Sigmoid colon (tissue), 6 donors: ENCODE measurements at regions not wholly inside any gene's neighbourhood (a gene's known extent, or its start where the extent isn't known, plus 50 kb on each side); places are given as distances from the start of the nearest gene placed in this dataset.

ENCODE experiments used
- DNase-seq: peaks from one replicate; pipeline ENCODE4 v3.0.0-alpha.2; 2019
- H3K27ac ChIP-seq, 4 donors: fragments of 200-600 bp; sonication (generic); one replicate each; pipeline ENCODE4 v1.5.1; 2016 to 2019; ENCODE audit warnings: mild to moderate bottlenecking in 1 of 4
- H3K27me3 ChIP-seq, 3 donors: fragments of 200-600 bp; sonication (generic); one replicate each; pipeline ENCODE4 v1.5.1; 2019; ENCODE audit warnings: mild to moderate bottlenecking in 1 of 3
- H3K36me3 ChIP-seq, 4 donors: fragments of 200-600 bp; sonication (generic); one replicate each; pipeline ENCODE4 v1.5.1; 2016 to 2019
- H3K4me1 ChIP-seq, 4 donors: fragments of 200-600 bp; sonication (generic); one replicate each; pipeline ENCODE4 v1.5.1; 2017 to 2019
- H3K4me3 ChIP-seq, 4 donors: fragments of 200-600 bp; sonication (generic); one replicate each; pipeline ENCODE4 v1.5.1; 2017 to 2019; ENCODE audit warnings: mild to moderate bottlenecking in 2 of 4, moderate library complexity in 1 of 4
- H3K9me3 ChIP-seq, 4 donors: fragments of 200-600 bp in 3 of 4; sonication (generic) in 3 of 4; one replicate each; pipeline versions ENCODE4 v1.5.1 to v1.6.1; 2013 to 2019
- EP300 ChIP-seq, 4 donors: sonication (generic); formaldehyde crosslinking; IDR thresholded peaks; one replicate each; pipeline ENCODE4 v1.6.1; 2017; ENCODE audit warnings: antibody characterized with exemption in 4 of 4
- POLR2A ChIP-seq, 2 donors: fragments of 450-650 bp; IDR thresholded peaks; one replicate each; pipeline ENCODE4 v1.6.1; 2016; ENCODE audit warnings: antibody characterized with exemption in 2 of 2, mild to moderate bottlenecking in 2 of 2, moderate library complexity in 2 of 2
- POLR2AphosphoS5 ChIP-seq, 4 donors: sonication (generic); formaldehyde crosslinking; IDR thresholded peaks; one replicate each; pipeline ENCODE4 v1.6.1; 2017; ENCODE audit warnings: antibody characterized with exemption in 4 of 4
- WGBS, 2 donors: extraction: QIAGEN DNeasy Blood & Tissue Kit; methylation state at CpG; one replicate each; pipeline ENCODE4 v1.1.7; 2013; 5-methylcytosine and 5-hydroxymethylcytosine counted together
- intact Hi-C: fragments of 100-400 bp; cut with DNase I; formaldehyde crosslinking; loops from one replicate; pipeline ENCODE4 v1.15.1; 2023
- TF ChIP-seq, protein P1 (sequence below), 4 experiments: fragments of 450-650 bp in 3 of 4; fragments of 200-600 bp in 1 of 4; IDR thresholded peaks; one replicate each; pipeline ENCODE4 v1.5.1; 2016 to 2019; ENCODE audit warnings: antibody characterized with exemption in 4 of 4, mild to moderate bottlenecking in 3 of 4, moderate library complexity in 2 of 4
- donor health status: healthy with polysubstance abuse.
- donor health status: healthy.

DNA sequence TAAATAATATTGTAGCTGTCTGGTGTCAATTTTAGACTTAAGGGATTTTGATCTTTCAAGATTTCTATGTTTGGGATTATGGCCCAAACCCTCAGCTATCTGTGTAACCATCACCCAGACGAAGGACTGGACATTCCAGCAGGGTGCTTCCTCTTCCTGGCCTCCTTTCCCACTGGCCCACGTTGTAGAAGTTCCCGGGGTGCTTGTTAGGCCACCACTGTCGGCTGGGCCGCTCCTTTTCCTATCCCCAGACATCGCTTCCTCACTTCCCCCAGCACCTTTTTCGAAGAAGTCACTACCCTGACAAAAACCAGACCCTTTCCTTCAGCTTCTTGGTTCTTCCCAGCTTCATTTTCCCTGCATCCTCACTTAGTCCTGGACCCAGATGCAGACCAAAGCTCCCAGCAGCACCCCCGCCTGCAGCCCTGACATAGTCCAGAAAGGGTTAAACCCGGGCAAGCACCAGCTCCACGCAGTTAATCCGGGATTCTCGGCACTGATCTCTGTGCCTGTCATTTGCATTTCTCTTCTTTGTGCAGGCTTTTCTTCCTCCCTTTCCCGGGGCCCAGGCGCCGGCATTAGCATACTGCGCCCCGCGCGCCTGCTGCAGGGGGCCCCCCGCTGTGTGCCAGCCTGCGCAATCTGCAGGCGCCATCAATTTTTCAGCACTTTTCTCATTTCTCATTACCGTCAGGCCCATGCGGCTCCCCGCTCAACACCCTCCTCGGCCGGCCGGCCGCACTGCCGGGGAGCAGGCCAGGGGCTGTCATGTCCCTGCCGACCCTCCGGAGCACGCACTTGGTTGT lies 90.6 kb downstream of the ZNF621 start:
- Histone ChIP-seq H3K36me3 (no peaks in the 10 kb centered on the region), H3K9me3 (no peaks in the 10 kb centered on the region), H3K27me3 (peaks cover 0 to 20% (median 0%) of the 10 kb centered on the region in 3 donors), H3K4me3 (peak overlapping the region in 3 of 4 donors; percentile 5 to 29 (median 27)), H3K4me1 (peaks cover 0 to 9% (median 8%) of the 10 kb centered on the region in 4 donors), H3K27ac (no peak overlapping the region)
- 24 to 58% methylated on average over 33 of the region's 33 CpGs for WGBS, 2 donors
- TF ChIP-seq POLR2A (IDR thresholded peaks at IDR 0.05): no peak
- no peak for TF ChIP-seq POLR2AphosphoS5 (IDR thresholded peaks at IDR 0.05)
- TF ChIP-seq, protein P1, sequence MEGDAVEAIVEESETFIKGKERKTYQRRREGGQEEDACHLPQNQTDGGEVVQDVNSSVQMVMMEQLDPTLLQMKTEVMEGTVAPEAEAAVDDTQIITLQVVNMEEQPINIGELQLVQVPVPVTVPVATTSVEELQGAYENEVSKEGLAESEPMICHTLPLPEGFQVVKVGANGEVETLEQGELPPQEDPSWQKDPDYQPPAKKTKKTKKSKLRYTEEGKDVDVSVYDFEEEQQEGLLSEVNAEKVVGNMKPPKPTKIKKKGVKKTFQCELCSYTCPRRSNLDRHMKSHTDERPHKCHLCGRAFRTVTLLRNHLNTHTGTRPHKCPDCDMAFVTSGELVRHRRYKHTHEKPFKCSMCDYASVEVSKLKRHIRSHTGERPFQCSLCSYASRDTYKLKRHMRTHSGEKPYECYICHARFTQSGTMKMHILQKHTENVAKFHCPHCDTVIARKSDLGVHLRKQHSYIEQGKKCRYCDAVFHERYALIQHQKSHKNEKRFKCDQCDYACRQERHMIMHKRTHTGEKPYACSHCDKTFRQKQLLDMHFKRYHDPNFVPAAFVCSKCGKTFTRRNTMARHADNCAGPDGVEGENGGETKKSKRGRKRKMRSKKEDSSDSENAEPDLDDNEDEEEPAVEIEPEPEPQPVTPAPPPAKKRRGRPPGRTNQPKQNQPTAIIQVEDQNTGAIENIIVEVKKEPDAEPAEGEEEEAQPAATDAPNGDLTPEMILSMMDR (IDR thresholded peaks at IDR 0.05): no peak
- no peak for TF ChIP-seq EP300 (IDR thresholded peaks at IDR 0.05)
- DNase-seq: no peak
- intact Hi-C loops: no loop called here

DNA sequence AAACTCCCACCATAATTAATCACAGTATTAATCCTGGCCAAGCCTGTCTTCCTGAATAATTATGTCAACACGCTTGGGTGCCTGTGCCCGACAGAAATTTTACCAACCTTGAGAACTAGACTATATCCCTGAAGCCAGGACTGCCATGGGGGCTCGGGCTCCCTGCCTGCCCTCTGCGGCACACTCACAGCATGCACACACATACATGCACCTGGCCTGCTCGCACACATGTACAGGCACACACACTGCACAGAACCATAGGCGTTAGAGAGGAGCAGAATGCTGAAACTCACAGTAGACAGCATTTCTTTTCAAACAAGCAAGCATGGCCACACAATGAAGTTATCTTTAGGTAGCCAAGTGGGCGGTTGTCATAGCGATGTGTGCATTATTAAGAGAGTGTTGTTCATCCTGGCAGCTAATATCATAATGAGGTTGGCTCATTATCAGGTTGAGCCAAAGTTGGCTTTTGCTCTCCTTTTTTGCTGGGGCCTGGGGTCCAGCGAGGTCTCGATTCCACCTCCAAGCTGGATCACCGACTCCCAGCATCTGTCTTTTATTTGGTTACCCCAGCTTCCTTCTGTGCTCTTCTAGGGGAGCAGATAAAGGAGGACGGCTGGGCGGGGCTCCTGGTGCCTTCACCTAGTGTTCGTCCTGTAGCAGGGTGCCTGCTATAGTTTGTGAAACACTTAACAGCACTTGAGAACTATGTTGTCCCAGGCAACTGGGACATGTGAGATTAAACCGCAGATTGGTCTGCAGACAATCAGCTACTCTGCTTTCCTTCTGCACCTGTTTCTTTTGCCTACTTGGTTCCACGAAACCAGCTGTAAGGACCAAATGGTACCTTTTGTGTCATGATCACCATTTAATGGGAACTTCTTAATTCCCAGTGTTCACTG lies 91.4 kb downstream of the ZNF621 start:
- no peaks in the 10 kb centered on the region for H3K9me3 ChIP-seq
- H3K4me1 ChIP-seq: peaks cover 0 to 9% (median 8%) of the 10 kb centered on the region in 4 donors
- intact Hi-C loops: no loop called here
- H3K27me3 ChIP-seq: peaks cover 0 to 20% (median 0%) of the 10 kb centered on the region in 3 donors
- WGBS, 2 donors: 86 to 89% methylated on average over 16 of the region's 16 CpGs
- H3K27ac ChIP-seq: no peak overlapping the region
- no peaks in the 10 kb centered on the region for H3K36me3 ChIP-seq
- no peak for DNase-seq
- peak overlapping the region in 3 of 4 donors; percentile 5 to 29 (median 27) for H3K4me3 ChIP-seq
- no peak for TF ChIP-seq EP300 (IDR thresholded peaks at IDR 0.05)
- no peak for TF ChIP-seq POLR2A (IDR thresholded peaks at IDR 0.05)
- TF ChIP-seq POLR2AphosphoS5 (IDR thresholded peaks at IDR 0.05): no peak
- TF ChIP-seq, protein P1 (IDR thresholded peaks at IDR 0.05): no peak

DNA sequence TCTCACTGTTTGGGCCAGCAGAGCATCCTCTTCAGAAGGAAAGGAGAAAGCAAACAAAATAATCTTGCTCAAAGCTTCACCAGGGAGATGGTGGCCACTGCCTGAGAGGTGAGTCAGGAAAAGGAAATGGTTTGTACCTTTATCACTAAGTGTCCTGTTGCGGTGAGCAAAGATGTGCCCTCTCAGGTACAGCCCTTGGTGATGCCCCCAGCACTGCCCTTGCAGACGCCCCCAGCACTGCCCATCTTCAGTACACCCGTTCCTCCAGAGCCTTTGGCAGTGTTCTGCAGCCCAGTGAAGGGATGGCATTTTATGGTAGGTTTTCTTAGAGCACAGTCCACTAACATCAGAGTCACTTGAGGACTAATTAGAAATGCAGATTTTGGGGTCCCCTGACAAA lies 92.3 kb downstream of the ZNF621 start:
- Histone ChIP-seq H3K36me3 (no peaks in the 10 kb centered on the region), H3K27ac (no peak overlapping the region), H3K9me3 (no peaks in the 10 kb centered on the region), H3K4me3 (no peak overlapping the region), H3K4me1 (peaks cover 0 to 9% (median 8%) of the 10 kb centered on the region in 4 donors), H3K27me3 (peaks cover 0 to 20% (median 0%) of the 10 kb centered on the region in 3 donors)
- DNase-seq: no peak
- WGBS, 2 donors: 84 to 90% methylated on average over 3 of the region's 3 CpGs
- TF ChIP-seq POLR2A (IDR thresholded peaks at IDR 0.05): no peak
- TF ChIP-seq EP300 (IDR thresholded peaks at IDR 0.05): no peak
- TF ChIP-seq, protein P1 (IDR thresholded peaks at IDR 0.05): no peak
- no peak for TF ChIP-seq POLR2AphosphoS5 (IDR thresholded peaks at IDR 0.05)
- intact Hi-C loops: no loop called here

DNA sequence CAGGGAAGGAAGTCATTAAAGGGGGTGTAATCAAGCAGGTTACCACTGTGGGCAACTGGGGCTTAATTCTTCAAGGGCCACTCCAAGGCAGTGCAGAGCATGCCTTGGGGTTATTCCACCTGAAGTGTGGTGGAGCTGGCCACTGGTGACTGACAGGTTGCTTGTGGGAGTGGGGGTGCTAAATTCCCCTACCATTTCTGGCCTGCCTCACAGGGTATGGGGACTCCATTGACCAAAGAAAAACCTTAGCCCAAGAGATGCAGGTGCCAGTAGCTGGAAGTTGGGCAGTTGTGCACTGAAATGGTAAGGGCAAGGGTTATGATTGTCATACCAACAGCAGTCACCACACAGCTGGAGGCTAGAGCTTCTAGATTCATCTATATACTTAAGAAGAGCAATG lies 93.4 kb downstream of the ZNF621 start:
- DNase-seq: no peak
- Histone ChIP-seq H3K27ac (no peak overlapping the region), H3K4me1 (peaks cover 0 to 9% (median 8%) of the 10 kb centered on the region in 4 donors)

More for the DNA sequence above, 93.4 kb downstream of the ZNF621 start:
- H3K4me3 ChIP-seq: no peak overlapping the region
- H3K36me3 ChIP-seq: no peaks in the 10 kb centered on the region
- no peaks in the 10 kb centered on the region for H3K9me3 ChIP-seq
- intact Hi-C loops: no loop called here
- TF ChIP-seq POLR2A (IDR thresholded peaks at IDR 0.05) (no peak), EP300 (IDR thresholded peaks at IDR 0.05) (no peak), POLR2AphosphoS5 (IDR thresholded peaks at IDR 0.05) (no peak)
- TF ChIP-seq, protein P1 (IDR thresholded peaks at IDR 0.05): no peak
- H3K27me3 ChIP-seq: peaks cover 0 to 20% (median 0%) of the 10 kb centered on the region in 3 donors
